GM18508 (cell line): ENCODE measurements at regions not wholly inside any gene's neighbourhood (a gene's known extent, or its start where the extent isn't known, plus 50 kb on each side); places are given as distances from the start of the nearest gene placed in this dataset.
"Not testable (repeated sequence)": the region's sequence is repeated elsewhere in the genome, so short reads cannot be mapped to it uniquely, and the experiment has no call there.

ENCODE experiments used
- ATAC-seq: cut with Tn5 transposase; IDR thresholded peaks from one replicate; pipeline ENCODE4 v1.9.1; 2021; ENCODE audit warnings: moderate number of reproducible peaks; ENCODE audit not compliant: insufficient read depth, unreplicated experiment

GRCh38 chr7:76736724-76737123, 109.6 kb upstream of the POMZP3 start:
- ATAC-seq = not testable (repeated sequence)

- ATAC-seq = not testable (repeated sequence)
Observed at GRCh38 chr7:76736091-76736490, 109.0 kb upstream of the POMZP3 start.

GRCh38 chr7:76735668-76736067, 108.6 kb upstream of the POMZP3 start:
- not testable (repeated sequence) for ATAC-seq

- not testable (repeated sequence) for ATAC-seq
Observed at GRCh38 chr7:76728571-76728974, 101.5 kb upstream of the POMZP3 start.

GRCh38 chr7:76723928-76724327, 96.8 kb upstream of the POMZP3 start:
- ATAC-seq = not testable (repeated sequence)

GRCh38 chr7:76716551-76716950, 89.5 kb upstream of the POMZP3 start:
- not testable (repeated sequence) for ATAC-seq

GRCh38 chr7:76712926-76713325, 85.8 kb upstream of the POMZP3 start:
- ATAC-seq = not testable (repeated sequence)

GRCh38 chr7:76711648-76712047, 84.6 kb upstream of the POMZP3 start:
- not testable (repeated sequence) for ATAC-seq

GRCh38 chr7:76709703-76710102, 82.6 kb upstream of the POMZP3 start:
- ATAC-seq = not testable (repeated sequence)

GRCh38 chr7:76708446-76708845, 81.4 kb upstream of the POMZP3 start:
- ATAC-seq = not testable (repeated sequence)

- not testable (repeated sequence) for ATAC-seq
Observed at GRCh38 chr7:76703815-76704214, 76.7 kb upstream of the POMZP3 start.

GRCh38 chr7:76686277-76686676, 59.2 kb upstream of the POMZP3 start:
- ATAC-seq = not testable (repeated sequence)

- not testable (repeated sequence) for ATAC-seq
Observed at GRCh38 chr7:76684737-76685136, 57.7 kb upstream of the POMZP3 start.

- not testable (repeated sequence) for ATAC-seq
Observed at GRCh38 chr7:76683631-76684030, 56.6 kb upstream of the POMZP3 start.

- ATAC-seq = not testable (repeated sequence)
Observed at GRCh38 chr7:76681810-76682209, 54.7 kb upstream of the POMZP3 start.

- not testable (repeated sequence) for ATAC-seq
Observed at GRCh38 chr7:76679174-76679573, 52.1 kb upstream of the POMZP3 start.

GRCh38 chr7:76678500-76678899, 51.4 kb upstream of the POMZP3 start:
- not testable (repeated sequence) for ATAC-seq

GRCh38 chr7:76676890-76677289, 49.8 kb upstream of the POMZP3 start:
- not testable (repeated sequence) for ATAC-seq
